ENCODE measurements at regions not wholly inside any gene's neighbourhood (a gene's known extent, or its start where the extent isn't known, plus 50 kb on each side); places are given as distances from the start of the nearest gene placed in this dataset.

GRCh38 chr3:34884007-34884406 is 755.3 kb upstream of the ARPP21 start:
- TF ChIP-seq CTCF (IDR thresholded peaks at IDR 0.05) = no peak
- TF ChIP-seq POLR2A (IDR thresholded peaks at IDR 0.05) = no peak
